NCI-H1105 (cell line): ENCODE measurements at regions not wholly inside any gene's neighbourhood (a gene's known extent, or its start where the extent isn't known, plus 50 kb on each side); places are given as distances from the start of the nearest gene placed in this dataset.

ENCODE experiments used
- DNase-seq: peaks from one replicate; lab custom pipeline; 2025; lab: John Stamatoyannopoulos, UW

GRCh38 chr10:28811639-28812349 lies 134.5 kb downstream of the BAMBI start:
- DNase-seq: no peak

GRCh38 chr10:28812384-28813372 lies 135.4 kb downstream of the BAMBI start:
- no peak for DNase-seq

DNA sequence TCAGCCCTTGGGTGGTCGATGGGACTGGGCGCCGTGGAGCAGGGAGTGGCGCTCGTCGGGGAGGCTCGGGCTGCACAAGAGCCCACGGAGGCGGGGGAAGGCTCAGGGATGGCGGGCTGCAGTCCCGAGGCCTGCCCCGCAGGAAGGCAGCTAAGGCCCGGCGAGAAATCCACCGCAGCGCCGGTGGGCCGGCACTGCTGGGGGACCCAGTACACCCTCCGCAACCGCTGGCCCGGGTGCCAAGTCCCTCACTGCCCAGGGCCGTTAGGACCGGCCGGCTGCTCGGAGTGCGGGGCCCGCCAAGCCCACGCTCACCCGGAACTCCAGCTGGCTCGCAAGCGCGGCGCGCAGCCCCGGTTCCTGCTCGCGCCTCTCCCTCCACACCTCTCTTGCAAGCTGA lies 138.4 kb downstream of the BAMBI start:
- no peak for DNase-seq

DNA sequence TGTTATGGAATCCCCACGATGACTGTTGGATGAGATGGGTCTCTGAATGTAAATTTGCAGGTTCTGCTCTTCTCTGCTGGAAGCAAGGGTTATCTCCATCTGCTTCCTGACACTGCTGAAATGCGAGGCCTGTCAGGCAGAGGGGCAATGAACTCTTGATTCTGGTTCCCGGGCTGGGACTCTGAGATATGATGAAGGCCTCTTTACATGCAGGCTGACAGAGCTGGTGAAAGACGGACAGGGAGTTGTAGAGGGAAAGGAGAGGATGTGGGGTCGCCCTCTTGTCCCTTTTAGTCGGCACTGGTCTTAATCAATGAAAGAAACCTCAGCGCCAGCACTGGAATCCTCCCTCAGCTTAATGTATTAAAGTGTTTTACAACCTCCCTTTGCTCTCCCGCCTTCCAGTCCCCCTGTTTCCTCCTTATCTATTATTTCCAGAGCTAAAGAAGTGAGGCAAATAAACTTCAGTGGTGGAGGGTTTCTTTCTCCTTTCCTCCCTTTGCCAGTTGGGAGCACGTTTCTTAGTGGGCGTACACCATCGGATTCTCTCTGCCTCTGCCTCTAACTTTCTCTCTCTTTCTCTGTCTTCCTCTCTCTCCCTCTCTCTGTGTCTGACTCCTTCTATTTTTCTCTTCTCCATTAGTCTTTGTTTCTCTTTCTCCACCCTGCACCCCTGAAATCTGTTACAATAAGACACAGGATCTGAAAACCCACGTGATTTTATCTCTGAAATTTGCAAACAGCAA lies 145.6 kb downstream of the BAMBI start:
- no peak for DNase-seq

DNA sequence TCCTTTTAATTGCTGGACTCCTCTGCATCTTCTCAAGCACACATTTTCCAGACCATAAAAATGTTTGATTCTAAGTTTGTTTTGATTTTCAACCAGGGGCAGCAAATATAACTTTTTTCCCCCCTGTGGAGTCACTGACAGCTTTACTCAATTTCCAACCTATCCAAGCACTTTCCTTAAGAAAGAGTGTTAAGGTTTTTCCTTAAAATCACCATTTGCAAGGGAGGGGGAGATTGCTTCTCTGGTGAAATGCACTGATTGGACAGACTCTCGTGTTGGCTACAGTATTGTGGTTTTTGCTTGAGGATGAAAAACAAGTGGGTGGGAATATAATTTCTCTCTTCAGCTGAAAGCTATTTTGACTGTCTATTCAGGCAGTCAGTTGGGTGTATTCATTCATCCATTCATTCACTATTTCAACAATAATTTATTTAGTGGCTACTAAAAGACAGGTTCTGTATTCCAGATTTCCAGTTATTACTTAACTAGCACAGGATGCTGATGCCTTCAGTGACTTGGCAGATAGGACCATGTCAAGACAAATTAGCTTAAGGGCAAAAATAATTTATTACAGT lies 146.3 kb downstream of the BAMBI start:
- DNase-seq: no peak

GRCh38 chr10:28833313-28833712 lies 156.0 kb downstream of the BAMBI start:
- DNase-seq: no peak

DNA sequence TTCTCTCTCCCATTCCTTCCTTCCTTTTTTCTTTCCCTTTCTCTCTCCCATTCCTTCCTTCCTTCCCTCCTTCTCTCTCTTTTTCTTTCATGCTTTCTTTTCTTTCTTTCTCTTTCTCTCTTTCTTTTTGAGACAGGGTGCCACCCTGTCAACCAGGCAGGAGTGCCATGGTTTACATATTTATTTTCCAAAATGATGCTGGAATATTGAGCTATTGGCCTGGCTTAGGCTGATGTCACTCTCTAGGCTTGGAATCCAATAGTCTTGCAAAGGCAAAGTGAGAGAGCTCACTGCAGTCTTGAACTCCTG lies 159.1 kb downstream of the BAMBI start:
- DNase-seq: no peak

DNA sequence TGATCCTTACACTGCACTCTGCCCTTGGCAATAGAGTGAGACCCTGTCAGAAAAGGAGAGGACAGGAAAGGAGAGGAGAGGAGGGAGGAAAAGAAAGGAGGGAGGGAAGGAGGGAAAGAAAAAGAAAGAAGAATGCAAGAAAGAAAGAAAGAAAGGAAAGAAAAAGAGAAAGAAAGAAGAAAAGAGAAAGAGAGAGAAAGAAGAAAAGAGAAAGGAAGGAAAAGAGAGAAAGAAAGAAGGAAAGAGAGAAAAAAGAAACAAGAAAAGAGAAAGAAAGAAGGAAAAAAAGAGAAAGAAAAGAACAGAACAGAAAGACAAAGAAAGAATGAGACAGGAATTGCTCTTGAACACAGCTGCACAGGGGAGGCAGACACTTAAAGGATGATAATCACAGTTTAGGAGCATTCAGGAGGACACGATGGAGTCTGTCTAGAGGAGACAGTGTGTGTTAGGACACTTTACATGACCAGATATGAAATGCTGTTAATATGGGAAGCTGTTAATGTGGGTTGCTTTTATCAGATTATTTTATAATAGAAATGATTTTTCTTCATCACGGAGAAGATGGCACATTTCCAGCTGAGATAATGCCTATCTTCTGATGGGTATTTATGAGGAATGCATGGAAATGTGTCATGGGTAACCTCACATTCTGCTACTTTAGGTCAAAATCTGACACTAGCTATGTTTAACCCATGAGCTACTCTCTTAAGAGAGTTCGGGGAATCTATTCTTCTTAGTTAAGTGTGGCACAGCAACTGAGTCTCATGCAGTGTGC lies 160.5 kb downstream of the BAMBI start:
- no peak for DNase-seq

- DNase-seq: no peak
Measured at GRCh38 chr10:28838908-28839307, 161.6 kb downstream of the BAMBI start.

DNA sequence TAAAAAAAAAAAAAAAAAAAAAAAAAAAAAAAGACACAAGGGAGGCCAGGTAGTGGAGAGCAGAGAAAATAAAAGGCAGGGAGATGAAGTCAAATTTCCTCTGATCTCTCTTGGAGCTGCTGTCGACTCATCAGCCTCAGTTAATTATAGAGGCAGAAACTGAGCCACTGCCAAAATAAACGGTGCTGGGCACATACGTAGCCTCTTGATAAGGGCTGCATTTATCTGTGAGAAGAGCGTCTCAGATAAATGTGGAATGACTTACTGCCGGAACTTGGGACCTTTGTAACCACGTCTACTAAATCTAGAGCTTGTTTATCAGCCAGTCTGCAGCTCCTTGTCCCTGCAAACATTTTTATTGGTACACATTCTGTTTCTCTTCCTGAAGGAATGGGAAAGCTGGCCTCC lies 162.3 kb downstream of the BAMBI start:
- peak; percentile 56 for DNase-seq

DNA sequence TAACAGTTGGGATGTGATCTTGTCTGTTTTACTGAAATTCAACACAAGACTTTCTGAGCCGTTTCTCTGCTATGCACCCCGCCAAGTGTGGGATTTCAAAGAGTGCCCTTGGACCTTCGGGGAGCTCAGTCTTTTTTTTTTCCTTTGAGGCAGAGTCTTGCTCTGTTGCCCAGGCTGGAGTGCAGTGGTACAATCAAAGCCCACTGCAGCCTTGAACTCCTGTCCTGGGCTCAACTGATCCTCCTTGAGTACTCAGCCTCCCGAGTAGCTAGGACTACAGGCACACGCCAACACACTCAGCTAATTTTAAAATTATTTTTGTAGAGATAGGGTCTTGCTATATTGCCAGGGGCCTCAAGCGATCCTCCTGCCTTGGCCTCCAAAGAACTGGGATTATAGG lies 162.9 kb downstream of the BAMBI start:
- no peak for DNase-seq

GRCh38 chr10:28840971-28841370 lies 163.7 kb downstream of the BAMBI start:
- DNase-seq: no peak

- DNase-seq: no peak
Measured at GRCh38 chr10:28841625-28842024, 164.3 kb downstream of the BAMBI start.

- DNase-seq: no peak
Measured at GRCh38 chr10:28842321-28842720, 165.0 kb downstream of the BAMBI start.

DNA sequence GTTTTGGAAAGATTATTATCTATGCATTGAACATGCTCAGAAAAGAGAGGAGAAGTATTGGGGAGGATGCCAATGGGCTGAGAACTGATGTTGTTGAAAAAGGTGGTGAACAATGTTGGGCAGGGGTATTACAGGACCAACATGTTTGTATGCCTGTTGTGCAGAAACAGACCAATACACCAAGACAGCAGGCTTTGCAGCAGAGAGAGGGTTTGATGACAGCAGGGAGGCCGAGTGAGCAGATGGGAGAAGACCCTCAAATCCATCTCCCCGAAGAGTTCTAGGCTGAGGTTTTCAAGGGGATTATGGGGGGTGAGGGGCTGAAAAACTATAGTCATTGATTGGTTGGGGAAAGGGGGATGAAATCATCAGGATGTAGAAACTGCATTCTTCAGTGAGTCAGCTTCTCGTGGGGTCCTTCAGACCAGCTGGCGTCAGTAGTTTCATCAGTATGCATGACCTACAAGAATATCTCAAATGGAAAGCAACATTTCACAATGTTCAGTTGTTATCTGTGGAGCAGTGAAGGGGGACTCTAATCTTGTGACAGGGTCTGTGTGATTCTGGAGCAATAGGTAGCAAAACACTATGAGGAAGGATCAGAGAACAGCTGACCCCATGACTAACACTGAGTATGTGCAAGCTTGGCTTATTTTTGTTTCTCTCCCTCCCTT lies 167.8 kb downstream of the BAMBI start:
- no peak for DNase-seq

DNA sequence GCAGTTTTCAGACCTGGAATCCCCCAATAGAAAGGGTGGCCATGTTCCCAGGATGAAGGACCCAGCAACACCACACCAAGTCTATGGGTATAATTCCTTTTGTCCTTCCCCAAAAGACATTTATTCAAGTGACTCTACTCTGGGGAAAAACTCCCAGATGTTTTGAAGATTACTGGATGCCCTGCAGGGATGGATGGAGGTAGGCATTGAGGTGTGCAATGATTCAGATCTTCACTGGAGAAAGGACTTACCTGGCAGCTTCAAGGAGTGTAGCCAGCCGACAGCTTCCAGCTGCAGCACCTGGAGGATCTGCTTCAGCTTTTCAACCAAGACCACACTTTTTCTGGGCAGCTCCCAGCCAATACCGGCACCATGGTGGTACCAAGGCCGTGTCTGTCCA lies 172.0 kb downstream of the BAMBI start:
- DNase-seq: no peak

DNA sequence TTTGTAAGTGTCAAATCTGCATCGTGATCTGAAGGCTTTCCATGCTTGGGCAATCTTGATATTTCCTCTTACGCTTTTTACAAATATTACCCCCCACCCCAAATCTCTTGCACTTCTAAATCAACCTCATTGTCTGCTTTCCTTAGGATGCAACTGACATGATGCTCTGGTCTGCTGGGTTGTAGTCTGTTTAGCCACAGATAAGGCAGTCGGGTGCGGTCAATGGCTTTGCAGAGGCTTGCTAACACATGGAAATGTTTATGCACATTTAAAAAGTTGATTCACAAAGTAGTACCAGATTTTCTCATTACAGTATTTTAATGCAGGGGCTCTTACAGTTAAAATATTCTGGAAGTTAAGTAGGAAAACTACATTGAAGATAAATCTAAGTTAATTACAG lies 172.5 kb downstream of the BAMBI start:
- no peak for DNase-seq

DNA sequence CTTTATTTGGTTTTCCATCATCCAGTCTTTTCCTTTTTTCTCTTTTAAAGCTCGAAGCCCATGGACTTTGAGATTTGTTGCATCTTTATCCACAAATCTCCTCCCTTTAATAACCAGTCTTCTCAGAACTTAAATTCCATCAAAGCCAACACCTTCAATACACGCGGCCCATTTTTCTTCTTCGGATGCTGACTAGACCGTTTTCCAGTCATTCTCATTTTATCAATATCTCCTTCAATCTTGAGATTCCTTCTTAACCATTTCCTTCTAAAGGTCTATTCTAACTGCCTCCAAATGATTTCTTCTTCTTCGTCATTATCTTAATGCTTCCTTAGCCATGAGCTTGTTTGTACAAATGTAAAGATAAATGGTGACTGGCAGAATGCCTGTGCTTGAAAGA lies 173.5 kb downstream of the BAMBI start:
- no peak for DNase-seq

DNA sequence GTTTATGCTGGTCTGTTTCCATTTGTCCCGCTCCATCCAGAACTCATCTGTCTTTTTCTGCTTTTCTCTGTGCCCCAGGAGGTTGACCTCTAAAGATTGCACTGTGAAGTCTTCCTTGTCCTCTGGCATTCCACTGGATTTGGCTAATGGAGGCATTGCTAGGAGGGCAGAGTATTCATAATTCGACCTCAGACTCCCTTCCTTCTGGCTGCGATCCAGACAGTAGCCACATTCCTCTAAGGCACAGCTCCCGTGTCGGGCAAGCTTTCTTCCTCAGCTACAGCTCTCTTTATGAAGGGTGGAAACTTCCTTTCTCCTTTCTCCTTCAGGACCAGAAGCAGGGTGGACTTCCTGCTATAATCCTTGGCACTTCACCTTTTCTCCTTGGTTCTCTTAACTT lies 175.9 kb downstream of the BAMBI start:
- no peak for DNase-seq

- no peak for DNase-seq
Measured at GRCh38 chr10:28857164-28857563, 179.8 kb downstream of the BAMBI start.

DNA sequence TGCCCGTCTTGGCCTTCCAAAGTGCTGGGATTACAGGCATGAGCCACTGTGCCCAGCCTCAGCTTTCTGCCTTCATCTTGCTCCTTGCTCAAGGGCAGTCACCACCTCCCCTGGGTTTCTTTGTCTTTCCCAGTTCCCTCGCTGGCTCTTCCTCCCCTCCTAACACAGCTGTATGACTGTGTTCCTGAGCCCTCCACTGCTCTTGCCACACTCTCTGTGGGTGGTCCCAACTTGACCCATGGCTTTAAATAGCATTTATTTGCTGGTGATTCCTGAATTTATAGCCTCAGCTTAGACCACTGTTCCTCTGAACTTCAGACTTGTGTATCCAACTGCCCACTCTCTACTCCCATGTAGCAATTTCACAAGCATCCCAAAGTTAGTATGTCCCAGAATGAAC lies 181.3 kb downstream of the BAMBI start:
- DNase-seq: no peak
